ENCODE measurements at regions not wholly inside any gene's neighbourhood (a gene's known extent, or its start where the extent isn't known, plus 50 kb on each side); places are given as distances from the start of the nearest gene placed in this dataset.
"Not testable (repeated sequence)": the region's sequence is repeated elsewhere in the genome, so short reads cannot be mapped to it uniquely, and the experiment has no call there.

GRCh38 chr10:65128277-65128676, 1607.1 kb downstream of the REEP3 start:
- DNase-seq (ENCODE audit: low read depth in 2 of 2) = no peak

- no peak for DNase-seq (ENCODE audit: low read depth in 2 of 2)
These were observed 1609.1 kb downstream of the REEP3 start for GRCh38 chr10:65130162-65130758.

- DNase-seq (ENCODE audit: low read depth in 2 of 2) = no peak
These were observed 1612.5 kb downstream of the REEP3 start for GRCh38 chr10:65133652-65134051.

DNA sequence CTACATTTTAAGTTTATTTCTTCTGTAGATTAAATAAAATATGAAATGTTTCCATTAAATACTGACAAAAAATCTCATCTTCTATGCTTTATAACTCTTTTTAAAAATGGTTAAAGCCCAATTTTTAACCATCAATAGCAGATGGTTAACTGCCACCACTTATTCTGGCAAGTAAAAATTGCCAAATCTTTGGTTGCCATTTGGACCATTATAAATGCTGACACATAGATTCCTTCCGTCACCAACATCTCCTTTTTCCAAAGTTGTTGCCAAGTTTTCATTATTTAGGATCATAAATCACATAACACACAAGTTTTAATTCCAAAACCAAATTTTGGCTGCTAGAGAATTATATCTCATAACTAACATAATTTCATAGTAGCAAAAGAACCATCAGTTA, 1614.3 kb downstream of the REEP3 start:
- no peak for DNase-seq (ENCODE audit: low read depth in 2 of 2)

- DNase-seq (ENCODE audit: low read depth in 2 of 2) = no peak
These were observed 1621.6 kb downstream of the REEP3 start for GRCh38 chr10:65142641-65143435.

GRCh38 chr10:65143723-65144122, 1622.5 kb downstream of the REEP3 start:
- no peak for DNase-seq (ENCODE audit: low read depth in 2 of 2)

DNA sequence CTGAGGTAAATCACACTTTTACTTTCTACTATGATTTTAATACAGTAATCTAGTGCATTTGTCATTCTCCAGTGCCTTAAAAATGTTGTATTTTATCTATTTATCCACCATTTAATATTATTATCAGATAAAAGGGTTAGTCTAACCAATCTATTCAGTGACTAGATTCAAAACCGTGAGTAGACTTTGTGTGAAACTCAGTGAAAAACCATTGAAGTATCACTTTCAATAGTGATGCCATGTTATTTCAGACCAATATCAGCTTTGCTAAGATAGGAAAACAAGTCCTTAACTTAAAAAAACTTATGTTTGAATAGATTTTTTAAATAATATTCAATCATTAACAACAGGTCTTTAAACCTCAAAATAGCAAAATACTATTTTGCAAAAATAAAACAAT, 1628.7 kb downstream of the REEP3 start:
- DNase-seq (ENCODE audit: low read depth in 2 of 2) = no peak

- DNase-seq (ENCODE audit: low read depth in 2 of 2) = no peak
These were observed 1645.1 kb downstream of the REEP3 start for GRCh38 chr10:65166272-65166671.

DNA sequence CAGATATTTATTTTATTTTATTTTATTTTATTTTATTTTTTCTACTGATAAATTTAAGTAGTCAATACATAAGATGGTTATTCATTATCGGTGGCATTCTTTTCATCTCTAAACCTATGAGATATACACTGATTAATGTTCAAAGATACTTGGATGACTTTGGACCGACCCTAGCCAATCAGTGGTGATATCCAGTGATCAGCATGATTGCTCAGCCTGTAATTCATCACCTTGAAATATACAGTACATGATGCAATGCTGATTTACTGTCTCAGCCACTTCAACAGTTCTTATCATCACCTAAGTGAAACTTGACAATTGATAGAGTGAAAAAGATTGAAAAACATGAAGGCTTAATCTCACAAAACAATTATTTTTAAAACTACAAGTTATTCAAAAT, 1651.0 kb downstream of the REEP3 start:
- DNase-seq (ENCODE audit: low read depth in 2 of 2) = no peak

DNA sequence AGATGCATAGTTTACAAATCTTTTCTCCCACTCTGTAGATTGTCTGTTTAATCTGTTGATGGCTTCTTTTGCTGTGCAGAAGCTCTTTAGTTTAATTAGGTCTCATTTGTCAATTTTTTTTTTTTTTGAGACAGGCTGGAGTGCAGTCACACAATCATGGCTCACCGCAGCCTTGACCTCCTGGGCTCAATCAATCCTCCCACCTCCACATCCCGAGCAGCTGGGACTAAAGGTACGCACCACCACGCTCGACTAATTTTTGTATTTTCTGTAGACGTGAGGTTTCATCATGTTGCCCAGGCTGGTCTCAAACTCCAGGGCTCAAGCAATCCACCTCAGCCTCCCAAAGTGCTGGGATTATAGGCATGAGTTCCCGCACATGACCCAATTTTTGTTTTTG, 1655.8 kb downstream of the REEP3 start:
- DNase-seq (ENCODE audit: low read depth in 2 of 2) = no peak

DNA sequence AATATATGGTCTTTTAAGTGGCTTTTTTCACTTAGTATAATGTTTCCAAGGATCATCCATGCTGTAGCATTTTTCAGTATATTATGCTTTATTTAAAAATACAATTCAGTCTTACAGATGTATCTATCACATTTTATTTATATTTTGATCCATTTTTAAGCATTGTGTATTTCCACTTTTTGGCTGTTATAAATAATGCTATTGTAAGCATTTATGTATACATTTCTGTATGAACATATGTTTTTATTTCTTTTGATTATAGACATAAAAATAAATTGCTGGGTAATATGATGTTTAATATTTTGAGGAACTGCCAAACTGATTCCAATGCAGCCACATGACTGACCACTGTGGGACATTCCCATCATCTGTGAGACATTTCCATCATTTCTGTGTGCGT, 1662.0 kb downstream of the REEP3 start:
- DNase-seq (ENCODE audit: low read depth in 2 of 2) = no peak

DNA sequence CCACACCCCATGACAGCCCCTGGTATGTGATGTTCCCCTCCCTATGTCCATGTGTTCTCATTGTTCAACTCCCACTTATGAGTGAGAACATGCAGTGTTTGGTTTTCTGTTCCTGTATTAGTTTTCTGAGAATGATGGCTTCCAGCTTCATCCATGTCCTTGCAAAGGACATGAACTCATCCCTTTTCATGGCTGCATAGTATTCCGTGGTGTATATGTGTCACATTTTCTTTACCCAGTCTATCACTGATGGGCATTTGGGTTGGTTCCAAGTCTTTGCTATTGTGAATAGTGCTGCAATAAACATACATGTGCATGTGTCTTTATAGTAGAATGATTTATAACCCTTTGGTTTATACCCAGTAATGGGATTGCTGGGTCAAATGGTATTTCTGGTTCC, 1665.5 kb downstream of the REEP3 start:
- not testable (repeated sequence) for DNase-seq (ENCODE audit: low read depth in 2 of 2)

DNA sequence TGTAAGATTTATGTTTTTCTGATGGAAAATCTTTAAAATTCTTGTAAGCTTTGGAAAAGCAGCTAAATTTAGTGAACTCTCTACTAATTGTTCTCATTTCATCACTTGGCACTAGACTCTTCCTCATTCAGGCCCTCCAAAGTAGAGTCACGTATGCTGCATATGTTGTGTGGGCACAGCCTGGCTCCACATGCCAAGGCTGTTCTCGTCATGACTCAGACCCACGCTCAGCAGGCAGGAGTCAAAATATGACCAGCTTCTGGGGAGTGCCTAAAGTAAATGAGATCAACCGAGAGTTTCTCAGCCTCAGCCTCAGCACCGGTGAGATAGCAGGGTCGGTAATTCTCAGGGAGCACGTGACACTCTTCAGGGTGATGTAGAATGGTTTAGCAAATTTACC, 1672.9 kb downstream of the REEP3 start:
- no peak for DNase-seq (ENCODE audit: low read depth in 2 of 2)

DNA sequence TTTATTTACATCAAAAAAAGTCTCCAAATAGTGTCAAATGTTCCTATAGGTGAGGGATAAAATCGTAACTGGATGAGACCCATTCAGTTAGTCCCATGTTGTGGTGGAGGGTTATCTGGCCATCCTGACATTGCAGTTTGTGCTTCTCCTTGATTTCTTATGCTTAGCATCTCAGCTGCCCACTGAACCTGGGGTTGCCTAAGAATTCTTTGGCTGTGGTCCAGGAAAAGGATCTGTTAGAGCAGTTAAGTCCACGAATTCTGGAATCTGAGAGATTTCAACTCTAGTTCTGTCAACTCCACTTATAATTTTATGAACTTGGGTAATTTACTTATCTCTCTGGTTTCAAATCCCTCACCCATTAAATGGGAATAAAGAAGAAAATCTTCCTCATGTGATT, 1673.4 kb downstream of the REEP3 start:
- DNase-seq (ENCODE audit: low read depth in 2 of 2) = no peak

DNA sequence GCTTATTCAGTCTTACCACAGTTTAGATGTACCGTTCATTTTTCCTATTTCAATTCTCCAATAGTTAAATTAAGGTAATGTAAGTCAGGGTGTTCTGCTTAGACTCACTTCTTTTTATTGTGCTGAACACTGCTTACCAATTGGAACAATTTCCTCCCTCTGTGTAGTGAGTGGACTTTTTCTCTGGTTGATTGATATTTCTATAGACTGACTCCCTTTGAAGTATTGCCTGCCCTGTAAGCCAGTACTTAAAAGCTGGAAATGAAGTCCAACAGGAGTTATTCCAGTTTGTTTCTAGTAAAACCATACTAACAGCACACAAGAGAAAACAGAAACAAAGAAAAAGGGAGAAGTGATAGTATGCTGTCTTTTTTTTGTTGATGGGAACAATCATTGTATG, 1674.9 kb downstream of the REEP3 start:
- DNase-seq (ENCODE audit: low read depth in 2 of 2) = no peak

DNA sequence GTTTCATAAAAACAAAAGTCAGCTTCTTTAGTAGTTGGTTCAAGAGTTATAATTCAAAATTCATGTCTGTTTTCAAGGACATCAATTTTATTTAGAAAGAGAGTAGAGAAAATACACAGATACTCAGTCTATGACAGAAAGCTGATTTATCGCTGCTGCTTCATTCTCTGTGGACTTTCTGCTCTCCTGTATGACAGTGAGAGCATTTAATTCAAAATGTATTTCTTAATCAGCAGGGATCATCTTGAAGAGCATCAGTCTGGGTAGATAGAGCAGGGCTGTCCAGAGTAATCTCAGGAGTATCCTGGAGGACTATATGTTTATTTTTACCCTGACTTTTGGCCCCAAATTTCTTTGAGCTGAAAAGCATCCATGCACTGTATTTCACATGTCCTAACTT, 1676.7 kb downstream of the REEP3 start:
- no peak for DNase-seq (ENCODE audit: low read depth in 2 of 2)

GRCh38 chr10:65201491-65201890, 1680.3 kb downstream of the REEP3 start:
- no peak for DNase-seq (ENCODE audit: low read depth in 2 of 2)

- DNase-seq (ENCODE audit: low read depth in 2 of 2) = no peak
These were observed 1683.8 kb downstream of the REEP3 start for GRCh38 chr10:65204999-65205398.

DNA sequence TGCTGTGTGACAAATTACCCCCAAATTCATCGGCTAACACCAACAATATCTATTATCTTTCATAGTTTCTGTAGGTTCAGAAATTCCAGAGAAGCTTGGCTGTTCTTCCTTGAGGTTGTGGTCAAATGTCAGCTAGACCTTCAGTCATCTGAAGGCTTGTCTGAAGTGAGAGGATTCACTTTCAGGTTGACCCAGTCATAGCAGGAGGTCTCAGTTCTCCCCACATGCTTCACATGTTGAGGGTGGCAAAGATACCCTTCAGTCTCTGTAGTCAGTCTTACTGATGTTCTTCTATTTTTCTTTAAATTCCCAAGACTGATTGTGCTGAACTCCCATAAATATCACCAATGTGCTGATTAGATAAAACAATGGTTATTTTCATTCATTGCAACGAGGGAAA, 1692.0 kb downstream of the REEP3 start:
- no peak for DNase-seq (ENCODE audit: low read depth in 2 of 2)

GRCh38 chr10:65219444-65219843, 1698.2 kb downstream of the REEP3 start:
- no peak for DNase-seq (ENCODE audit: low read depth in 2 of 2)

DNA sequence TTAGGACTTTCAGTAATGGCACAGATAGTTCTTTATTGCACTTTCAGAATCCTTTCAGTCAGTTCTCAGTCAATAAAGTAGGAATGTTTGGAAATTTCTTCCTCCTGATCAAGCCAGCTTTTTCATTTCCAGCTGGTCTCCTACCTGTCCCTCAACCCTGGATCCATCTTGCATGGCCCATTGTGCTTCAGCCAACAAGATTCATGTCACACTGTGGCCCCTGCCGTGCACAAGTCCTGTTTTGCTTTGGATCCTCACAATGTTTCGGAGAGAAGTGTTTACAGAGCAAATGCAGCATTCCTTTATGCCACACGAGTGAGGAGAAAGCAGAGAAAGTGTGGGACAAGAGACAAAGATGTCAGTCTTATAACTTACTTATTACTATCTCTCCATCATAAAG, 1694.7 kb upstream of the LRRTM3 start:
- no peak for DNase-seq (ENCODE audit: low read depth in 2 of 2)

GRCh38 chr10:65234261-65234660, 1691.6 kb upstream of the LRRTM3 start:
- DNase-seq (ENCODE audit: low read depth in 2 of 2) = no peak

- no peak for DNase-seq (ENCODE audit: low read depth in 2 of 2)
These were observed 1690.6 kb upstream of the LRRTM3 start for GRCh38 chr10:65235266-65235665.

GRCh38 chr10:65235846-65236245, 1690.0 kb upstream of the LRRTM3 start:
- DNase-seq (ENCODE audit: low read depth in 2 of 2) = no peak

Measured in stimulated activated CD8-positive, alpha-beta memory T cell treated with anti-CD3 and anti-CD28 coated beads, Interleukin-7, amount 100 ng/mL, for 1 hour (primary cell).